Neural cell (in vitro differentiated cells): ENCODE measurements at regions not wholly inside any gene's neighbourhood (a gene's known extent, or its start where the extent isn't known, plus 50 kb on each side); places are given as distances from the start of the nearest gene placed in this dataset.

Experiments
- CTCF ChIP-seq: fragments of 450-650 bp; IDR thresholded peaks from 2 replicates; pipeline ENCODE4 v1.5.1; 2014; ENCODE audit warnings: antibody characterized with exemption, mild to moderate bottlenecking, moderate library complexity; ENCODE audit not compliant: poor library complexity, severe bottlenecking
- EP300 ChIP-seq: fragments of 450-650 bp; conservative IDR thresholded peaks from 2 replicates; pipeline ENCODE4 v1.6.1; 2014; ENCODE audit warnings: antibody characterized with exemption, mild to moderate bottlenecking, moderate library complexity; ENCODE audit not compliant: poor library complexity, severe bottlenecking
- EZH2 ChIP-seq: fragments of 200-600, 300-800 bp; shearing (Covaris generic), sonication (generic); IDR thresholded peaks from 2 replicates; pipeline ENCODE4 v1.6.1; 2014; ENCODE audit warnings: antibody characterized with exemption, low read length, borderline replicate concordance, mild to moderate bottlenecking; ENCODE audit not compliant: insufficient read depth, poor library complexity, severe bottlenecking
- POLR2AphosphoS5 ChIP-seq: IDR thresholded peaks from 2 replicates; pipeline ENCODE4 v1.6.1; 2012
- RAD21 ChIP-seq: fragments of 450-650 bp; conservative IDR thresholded peaks from 2 replicates; pipeline ENCODE4 v1.6.1; 2014; ENCODE audit warnings: antibody characterized with exemption, mild to moderate bottlenecking, moderate library complexity
- REST ChIP-seq: IDR thresholded peaks from 2 replicates; pipeline ENCODE4 v1.6.1; 2012; ENCODE audit warnings: borderline replicate concordance
- SMC3 ChIP-seq: fragments of 450-650 bp; conservative IDR thresholded peaks from 2 replicates; pipeline ENCODE4 v1.6.1; 2014; ENCODE audit warnings: antibody characterized with exemption, mild to moderate bottlenecking, moderate library complexity; ENCODE audit not compliant: poor library complexity
- TAF1 ChIP-seq: IDR thresholded peaks from 2 replicates; pipeline ENCODE4 v1.6.1; 2012; ENCODE audit warnings: low read depth

GRCh38 chr18:73848656-73849055 lies 299.0 kb downstream of the FBXO15 start:
- no peak for TF ChIP-seq CTCF
- TF ChIP-seq EZH2, result no peak
- no peak for TF ChIP-seq REST
- no peak for TF ChIP-seq TAF1
- no peak for TF ChIP-seq POLR2AphosphoS5
- no peak for TF ChIP-seq RAD21
- TF ChIP-seq EP300, result no peak
- no peak for TF ChIP-seq SMC3
